Astrocyte (in vitro differentiated cells and primary cell): ENCODE measurements at regions not wholly inside any gene's neighbourhood (a gene's known extent, or its start where the extent isn't known, plus 50 kb on each side); places are given as distances from the start of the nearest gene placed in this dataset.

Experiments used
- DNase-seq: peaks from one replicate; pipeline ENCODE4 v3.0.0-alpha.2; 2010; ENCODE audit warnings: low read depth
- FAIRE-seq: peaks from 2 replicates; lab custom pipeline; 2011; peaks lifted over from hg19 to GRCh38; lab: Jason Lieb, UNC
- H2AFZ ChIP-seq: 2 replicates; pipeline ENCODE4 v1.6.0; 2012; ENCODE audit warnings: low read depth, low read length, inconsistent platforms
- H3K27ac ChIP-seq: 2 replicates; pipeline ENCODE4 v1.5.1; 2011; ENCODE audit warnings: low read depth, low read length, inconsistent platforms
- H3K27me3 ChIP-seq: 2 replicates; pipeline ENCODE4 v1.6.0; 2011; ENCODE audit warnings: low read length, inconsistent platforms; ENCODE audit not compliant: insufficient read depth
- H3K36me3 ChIP-seq: 2 replicates; pipeline ENCODE4 v1.5.1; 2011; ENCODE audit warnings: low read length, inconsistent platforms; ENCODE audit not compliant: insufficient read depth
- H3K4me1 ChIP-seq: 2 replicates; pipeline ENCODE4 v1.5.1; 2011; ENCODE audit warnings: low read length, inconsistent platforms; ENCODE audit not compliant: insufficient read depth
- H3K4me2 ChIP-seq: 2 replicates; pipeline ENCODE4 v1.6.0; 2012; ENCODE audit warnings: low read length, inconsistent platforms
- H3K4me3 ChIP-seq: 2 replicates; pipeline ENCODE4 v1.5.1; 2011; ENCODE audit warnings: low read depth, mild to moderate bottlenecking, low read length, inconsistent platforms; ENCODE audit not compliant: insufficient read depth
- H3K79me2 ChIP-seq: 2 replicates; pipeline ENCODE4 v1.6.0; 2012; ENCODE audit warnings: mild to moderate bottlenecking, low read length, inconsistent platforms; ENCODE audit not compliant: insufficient read depth
- H3K9ac ChIP-seq: 2 replicates; pipeline ENCODE4 v1.6.0; 2012; ENCODE audit warnings: mild to moderate bottlenecking, low read length, inconsistent platforms
- H3K9me3 ChIP-seq: 2 replicates; pipeline ENCODE4 v1.5.1; 2012; ENCODE audit warnings: low read depth, mild to moderate bottlenecking, low read length, inconsistent platforms; ENCODE audit not compliant: insufficient read depth
- H4K20me1 ChIP-seq: 2 replicates; pipeline ENCODE4 v1.6.0; 2012; ENCODE audit warnings: low read length, inconsistent platforms; ENCODE audit not compliant: insufficient read depth
- H3K27ac Mint-ChIP-seq: one replicate; pipeline ENCODE4 v1.8.0; 2021; ENCODE audit warnings: mild to moderate bottlenecking, mixed read lengths; ENCODE audit not compliant: unreplicated experiment
- H3K27me3 Mint-ChIP-seq: one replicate; pipeline ENCODE4 v1.8.0; 2021; ENCODE audit warnings: low read depth, mixed read lengths; ENCODE audit not compliant: unreplicated experiment
- H3K36me3 Mint-ChIP-seq: one replicate; pipeline ENCODE4 v1.8.0; 2021; ENCODE audit warnings: low read depth, mixed read lengths; ENCODE audit not compliant: unreplicated experiment
- H3K4me1 Mint-ChIP-seq: one replicate; pipeline ENCODE4 v1.8.0; 2021; ENCODE audit warnings: low read depth, mixed read lengths; ENCODE audit not compliant: unreplicated experiment
- H3K4me3 Mint-ChIP-seq: one replicate; pipeline ENCODE4 v1.8.0; 2021; ENCODE audit warnings: mild to moderate bottlenecking, moderate library complexity, mixed read lengths; ENCODE audit not compliant: unreplicated experiment
- H3K9me3 Mint-ChIP-seq: one replicate; pipeline ENCODE4 v1.8.0; 2021; ENCODE audit warnings: mild to moderate bottlenecking, mixed read lengths; ENCODE audit not compliant: unreplicated experiment
- CTCF ChIP-seq: IDR thresholded peaks from 2 replicates; pipeline ENCODE4 v1.5.1; 2011; ENCODE audit warnings: low read depth, mild to moderate bottlenecking, inconsistent platforms, low read length, moderate library complexity; ENCODE audit not compliant: insufficient read depth
- EZH2 ChIP-seq: IDR thresholded peaks from 2 replicates; pipeline ENCODE4 v1.6.1; 2012; ENCODE audit warnings: mild to moderate bottlenecking, low read length, inconsistent platforms; ENCODE audit not compliant: insufficient read depth

- Histone ChIP-seq H3K9ac (no peak overlapping the region), H3K4me2 (no peak overlapping the region), H3K27me3 (no peaks in the 10 kb centered on the region), H3K4me3 (no peak overlapping the region), H3K4me1 (no peaks in the 10 kb centered on the region), H3K9me3 (no peaks in the 10 kb centered on the region), H3K79me2 (no peaks in the 10 kb centered on the region), H3K36me3 (no peaks in the 10 kb centered on the region), H3K27ac (no peak overlapping the region), H2AFZ (no peak overlapping the region), H4K20me1 (no peaks in the 10 kb centered on the region)
- Mint-ChIP-seq H3K27ac (no peak overlapping the region), H3K4me1 (no peaks in the 10 kb centered on the region), H3K4me3 (no peak overlapping the region), H3K27me3 (no peaks in the 10 kb centered on the region), H3K36me3 (no peaks in the 10 kb centered on the region), H3K9me3 (no peaks in the 10 kb centered on the region)
- FAIRE-seq, result no peak
- no peak for DNase-seq
- TF ChIP-seq CTCF, result no peak
- TF ChIP-seq EZH2, result no peak
These were observed 354.3 kb upstream of the GOT2 start for GRCh38 chr16:59088431-59088830.

- no peak overlapping the region for H3K27ac ChIP-seq
- H3K27ac Mint-ChIP-seq, result no peak overlapping the region
- no peaks in the 10 kb centered on the region for H3K27me3 ChIP-seq
- DNase-seq (no peak), FAIRE-seq (no peak)
- H3K9me3 Mint-ChIP-seq, result no peaks in the 10 kb centered on the region
- no peaks in the 10 kb centered on the region for H3K4me1 Mint-ChIP-seq
- H3K36me3 Mint-ChIP-seq, result no peaks in the 10 kb centered on the region
- no peak overlapping the region for H3K4me3 Mint-ChIP-seq
- no peak overlapping the region for H2AFZ ChIP-seq
- H3K4me3 ChIP-seq, result no peak overlapping the region
- no peaks in the 10 kb centered on the region for H4K20me1 ChIP-seq
- H3K4me2 ChIP-seq, result no peak overlapping the region
- H3K27me3 Mint-ChIP-seq, result no peaks in the 10 kb centered on the region
- no peaks in the 10 kb centered on the region for H3K79me2 ChIP-seq
- H3K4me1 ChIP-seq, result no peaks in the 10 kb centered on the region
- no peak for TF ChIP-seq EZH2
- TF ChIP-seq CTCF, result no peak
- no peak overlapping the region for H3K9ac ChIP-seq
- H3K36me3 ChIP-seq, result no peaks in the 10 kb centered on the region
- H3K9me3 ChIP-seq, result no peaks in the 10 kb centered on the region
These were observed 353.5 kb upstream of the GOT2 start for GRCh38 chr16:59087641-59088040.

GRCh38 chr16:59067205-59067604 lies 333.1 kb upstream of the GOT2 start:
- H3K27ac Mint-ChIP-seq, result no peak overlapping the region
- H3K4me2 ChIP-seq, result no peak overlapping the region

More at GRCh38 chr16:59067205-59067604, 333.1 kb upstream of the GOT2 start:
- H2AFZ ChIP-seq, result no peak overlapping the region
- H4K20me1 ChIP-seq, result no peaks in the 10 kb centered on the region
- DNase-seq, result no peak
- no peaks in the 10 kb centered on the region for H3K27me3 Mint-ChIP-seq
- no peaks in the 10 kb centered on the region for H3K36me3 Mint-ChIP-seq
- H3K4me3 Mint-ChIP-seq, result no peak overlapping the region
- TF ChIP-seq CTCF (no peak), EZH2 (no peak)
- H3K27me3 ChIP-seq, result no peaks in the 10 kb centered on the region
- no peak overlapping the region for H3K27ac ChIP-seq
- no peaks in the 10 kb centered on the region for H3K79me2 ChIP-seq
- peaks cover 8% of the 10 kb centered on the region for H3K4me1 Mint-ChIP-seq
- no peak overlapping the region for H3K4me3 ChIP-seq
- no peaks in the 10 kb centered on the region for H3K36me3 ChIP-seq
- no peaks in the 10 kb centered on the region for H3K4me1 ChIP-seq
- no peak for FAIRE-seq
- H3K9ac ChIP-seq, result no peak overlapping the region
- H3K9me3 ChIP-seq, result no peaks in the 10 kb centered on the region
- peaks cover 9% of the 10 kb centered on the region for H3K9me3 Mint-ChIP-seq
